ENCODE measurements at regions not wholly inside any gene's neighbourhood (a gene's known extent, or its start where the extent isn't known, plus 50 kb on each side); places are given as distances from the start of the nearest gene placed in this dataset.

DNA sequence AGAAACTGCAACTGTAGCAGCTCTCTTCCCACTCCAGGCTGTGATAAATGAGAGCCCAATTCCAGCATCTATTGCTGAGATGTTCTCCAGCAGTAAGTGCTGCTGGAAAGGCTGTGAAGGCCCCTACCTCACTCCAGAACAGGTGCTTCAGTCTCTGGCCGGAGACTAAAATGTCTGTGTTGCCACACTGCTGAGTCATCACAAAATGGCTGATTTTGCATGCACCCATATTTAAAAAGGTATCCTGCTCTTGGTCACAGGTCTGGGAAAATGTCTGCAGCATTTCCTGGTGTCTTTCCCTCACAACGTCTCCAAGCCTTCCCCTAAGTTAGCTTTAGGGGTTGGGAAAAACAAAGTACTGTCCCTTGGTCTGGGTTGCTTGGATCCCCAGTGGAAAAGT is 95.1 kb downstream of the TPBG start:
- TF ChIP-seq CTCF (IDR thresholded peaks at IDR 0.05), result no peak
- no peak for TF ChIP-seq POLR2A (IDR thresholded peaks at IDR 0.05)
- no peak for TF ChIP-seq EP300 (IDR thresholded peaks at IDR 0.05)
- TF ChIP-seq POLR2AphosphoS5 (IDR thresholded peaks at IDR 0.05), result no peak
